ENCODE measurements at regions not wholly inside any gene's neighbourhood (a gene's known extent, or its start where the extent isn't known, plus 50 kb on each side); places are given as distances from the start of the nearest gene placed in this dataset.

GRCh38 chr6:23106951-23107350, 537.6 kb downstream of the HDGFL1 start:
- TF ChIP-seq EP300 (conservative IDR thresholded peaks at IDR 0.05; ENCODE audit: poor library complexity, severe bottlenecking) (no peak), CTCF (IDR thresholded peaks at IDR 0.05; ENCODE audit: poor library complexity, severe bottlenecking) (no peak), TAF1 (IDR thresholded peaks at IDR 0.05; ENCODE audit: low read depth) (no peak), POLR2AphosphoS5 (IDR thresholded peaks at IDR 0.05) (no peak), MXI1 (conservative IDR thresholded peaks at IDR 0.05; ENCODE audit: poor library complexity, severe bottlenecking) (no peak), EZH2 (IDR thresholded peaks at IDR 0.05; ENCODE audit: borderline replicate concordance, insufficient read depth, low read length, poor library complexity, severe bottlenecking) (no peak)

Data from neural cell (in vitro differentiated cells).